GM21619 (cell line): ENCODE measurements at regions not wholly inside any gene's neighbourhood (a gene's known extent, or its start where the extent isn't known, plus 50 kb on each side); places are given as distances from the start of the nearest gene placed in this dataset.

Source experiments
- ATAC-seq: cut with Tn5 transposase; IDR thresholded peaks from one replicate; pipeline ENCODE4 v1.9.1; 2021; ENCODE audit not compliant: unreplicated experiment

DNA sequence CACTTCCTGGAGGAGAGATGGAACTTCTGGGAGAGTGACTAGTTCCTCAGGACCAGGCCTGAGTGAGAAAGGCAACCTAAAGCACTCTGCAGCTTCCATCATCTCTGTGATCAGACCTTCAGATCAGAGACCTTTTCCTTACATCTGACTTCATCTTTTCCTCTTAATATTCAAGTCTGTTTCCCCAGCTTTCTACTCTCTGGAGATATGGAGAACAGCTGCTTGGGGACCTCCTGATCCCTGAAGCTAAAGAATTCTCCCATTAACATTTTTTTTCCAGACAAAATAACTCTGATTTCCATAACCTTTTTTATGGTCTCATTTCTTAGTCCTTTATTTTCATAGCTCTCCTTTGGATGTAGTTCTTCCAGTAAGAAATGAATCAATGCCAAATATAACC, 133.4 kb upstream of the FNDC3A start:
- ATAC-seq = no peak

DNA sequence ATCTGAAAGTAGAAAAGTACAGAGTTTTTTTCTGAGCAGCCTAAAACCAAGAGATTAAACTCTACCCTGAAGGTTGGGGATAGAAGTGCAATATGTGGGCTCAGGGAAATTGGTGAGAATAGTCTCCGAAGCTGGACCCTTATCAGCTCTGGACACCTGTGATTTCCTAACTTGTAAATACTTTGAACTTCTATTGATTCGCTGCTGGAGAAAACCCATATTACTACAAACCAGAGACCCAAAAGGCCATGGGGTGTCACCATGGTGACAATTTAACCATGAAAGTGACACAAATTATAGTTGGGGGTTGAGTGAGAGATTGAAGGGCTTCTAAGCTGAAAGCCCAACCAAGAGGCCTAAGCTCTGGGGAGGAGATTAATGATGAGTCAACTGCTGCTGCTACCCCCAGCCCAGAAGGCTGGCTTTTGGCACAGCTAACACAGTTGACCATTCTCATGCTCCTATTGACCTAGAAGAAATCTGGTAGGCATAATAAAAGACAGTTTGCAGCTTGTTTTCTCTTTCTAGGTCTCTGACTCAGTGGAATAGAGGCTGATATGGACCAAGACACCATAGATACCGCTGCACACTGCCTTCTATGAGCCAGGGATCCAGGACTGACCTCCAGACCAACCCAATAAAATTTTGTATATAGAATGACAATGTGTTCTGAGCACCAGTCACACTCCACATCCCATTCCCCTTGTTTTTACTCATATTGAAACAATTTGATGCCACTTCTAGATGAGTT, 131.9 kb upstream of the FNDC3A start:
- no peak for ATAC-seq

DNA sequence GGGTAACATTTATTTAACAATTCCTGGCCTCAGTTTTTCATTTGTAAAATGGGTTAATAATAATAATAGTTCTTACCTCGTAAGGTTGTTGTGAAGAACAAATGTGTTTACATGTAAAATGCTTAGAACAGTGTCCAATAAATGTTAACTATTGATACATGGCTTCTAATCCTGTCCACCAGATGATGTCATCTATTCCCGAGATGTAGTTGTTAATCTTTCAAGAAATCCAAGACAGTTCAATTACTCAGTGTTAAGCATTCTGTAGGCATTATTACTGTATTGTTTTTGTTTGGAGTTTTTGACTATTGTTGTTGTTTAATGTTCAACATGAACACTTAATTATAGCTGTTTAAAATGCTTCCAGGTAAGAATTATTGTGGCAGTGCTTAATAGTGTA, 131.0 kb upstream of the FNDC3A start:
- ATAC-seq = no peak

DNA sequence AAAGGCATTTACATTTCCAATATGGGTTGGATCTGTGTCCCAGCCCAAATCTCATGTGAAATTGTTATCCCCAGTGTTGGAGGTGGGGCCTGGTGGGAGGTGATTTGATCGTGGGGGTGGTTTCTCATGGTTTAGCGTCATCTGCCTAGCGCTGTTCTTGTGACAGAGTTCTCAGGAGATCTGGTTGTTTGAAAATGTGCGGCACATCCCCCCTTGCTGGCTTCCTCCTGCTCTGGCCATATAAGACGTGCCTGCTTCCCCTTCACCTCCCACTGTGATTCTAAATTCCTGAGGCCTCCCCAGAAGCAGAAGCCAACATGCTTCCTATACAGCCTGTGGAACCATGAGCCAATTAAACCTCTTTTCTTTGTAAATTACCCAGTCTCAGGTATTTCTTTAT, 126.2 kb upstream of the FNDC3A start:
- ATAC-seq = no peak

DNA sequence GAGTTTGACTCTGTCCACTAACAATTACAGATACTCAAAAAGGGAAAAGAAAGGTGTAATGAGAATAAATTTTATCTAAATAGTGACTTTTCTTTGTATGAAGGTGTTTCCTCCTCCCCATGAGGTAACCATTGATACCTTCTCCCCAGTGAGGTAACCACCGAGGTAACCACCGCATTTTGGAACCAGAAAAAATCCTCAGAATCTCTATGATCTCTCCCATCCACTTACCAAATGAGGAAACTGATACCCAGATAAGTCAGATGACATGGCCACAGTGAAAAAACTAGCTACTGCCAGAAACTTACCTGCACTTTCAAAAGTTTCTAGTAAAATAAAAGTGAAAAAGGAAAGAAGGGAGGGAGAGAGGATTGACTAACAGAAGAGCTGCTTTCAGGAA, 124.0 kb upstream of the FNDC3A start:
- no peak for ATAC-seq

DNA sequence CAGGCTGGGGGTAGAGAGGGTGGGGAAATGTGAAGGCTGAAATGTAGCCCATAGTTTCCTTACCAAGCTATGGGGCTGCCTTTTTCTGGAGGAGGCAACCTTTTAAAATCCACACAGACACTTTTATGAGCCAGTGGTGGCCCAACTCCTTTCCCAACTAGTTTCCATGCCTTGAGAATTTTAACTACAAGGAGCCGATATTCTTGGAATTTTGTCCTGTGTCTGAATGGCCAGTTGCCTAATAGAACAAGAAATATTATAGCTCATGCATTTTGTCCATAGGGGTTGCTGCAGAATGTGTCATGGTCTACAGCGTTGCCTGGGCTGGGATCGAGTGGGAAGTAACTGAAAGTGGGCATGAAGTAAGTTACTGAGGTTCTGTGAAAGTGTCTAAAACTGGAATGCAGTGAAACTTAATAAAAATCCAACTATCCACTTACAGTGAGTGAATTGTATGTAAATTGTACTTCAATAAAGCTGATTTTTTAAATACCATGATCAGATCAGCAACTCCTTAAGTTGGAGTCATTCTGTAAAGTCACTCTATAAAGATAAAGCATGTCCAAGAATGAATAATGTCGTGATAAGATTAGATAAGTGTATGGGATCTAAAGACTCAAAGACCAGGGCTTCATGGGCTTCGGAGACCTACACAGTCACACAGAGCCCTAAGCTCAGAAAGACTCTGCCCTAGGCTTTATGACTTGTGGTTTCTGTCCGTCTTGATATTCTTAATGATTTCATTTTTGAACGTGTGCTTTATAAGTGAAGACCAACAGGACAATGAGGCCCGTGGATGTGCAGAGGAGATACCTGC, 122.6 kb upstream of the FNDC3A start:
- no peak for ATAC-seq

DNA sequence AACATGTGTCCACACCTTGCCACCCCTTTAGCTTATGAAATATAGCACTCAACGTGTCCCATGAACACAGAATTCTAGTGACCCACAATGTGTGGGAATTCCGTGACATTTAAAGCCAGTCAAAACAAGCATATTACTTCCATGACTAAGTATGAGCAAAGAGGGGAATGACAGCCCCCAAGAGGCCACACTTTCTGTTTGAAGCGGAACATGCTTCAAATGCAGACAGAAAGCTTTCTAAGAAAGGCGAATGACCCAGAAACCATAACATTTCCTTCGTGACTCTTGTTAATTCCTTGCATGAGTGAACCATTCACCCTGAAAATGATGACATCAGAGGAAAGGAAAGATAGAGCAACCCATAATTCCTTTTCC, 122.0 kb upstream of the FNDC3A start:
- no peak for ATAC-seq

DNA sequence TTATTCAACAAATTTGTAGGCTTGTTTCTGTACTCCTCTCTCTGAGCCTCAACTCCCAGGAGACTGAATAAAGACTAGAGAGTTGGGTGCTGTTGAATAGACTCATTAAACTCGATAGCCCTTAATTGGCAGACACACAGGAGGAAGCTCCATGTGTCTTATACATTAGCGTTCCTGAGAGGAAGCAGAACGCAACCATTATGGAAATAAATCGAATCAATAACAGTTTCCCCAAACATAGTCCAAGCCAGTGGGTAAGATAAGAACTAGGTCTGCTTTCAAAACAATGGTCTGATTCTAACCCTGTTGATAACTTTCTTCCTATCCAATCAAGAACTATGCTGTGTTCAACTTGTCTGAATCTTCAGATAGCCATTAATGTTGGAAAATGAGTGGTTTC, 118.1 kb upstream of the FNDC3A start:
- ATAC-seq = no peak

DNA sequence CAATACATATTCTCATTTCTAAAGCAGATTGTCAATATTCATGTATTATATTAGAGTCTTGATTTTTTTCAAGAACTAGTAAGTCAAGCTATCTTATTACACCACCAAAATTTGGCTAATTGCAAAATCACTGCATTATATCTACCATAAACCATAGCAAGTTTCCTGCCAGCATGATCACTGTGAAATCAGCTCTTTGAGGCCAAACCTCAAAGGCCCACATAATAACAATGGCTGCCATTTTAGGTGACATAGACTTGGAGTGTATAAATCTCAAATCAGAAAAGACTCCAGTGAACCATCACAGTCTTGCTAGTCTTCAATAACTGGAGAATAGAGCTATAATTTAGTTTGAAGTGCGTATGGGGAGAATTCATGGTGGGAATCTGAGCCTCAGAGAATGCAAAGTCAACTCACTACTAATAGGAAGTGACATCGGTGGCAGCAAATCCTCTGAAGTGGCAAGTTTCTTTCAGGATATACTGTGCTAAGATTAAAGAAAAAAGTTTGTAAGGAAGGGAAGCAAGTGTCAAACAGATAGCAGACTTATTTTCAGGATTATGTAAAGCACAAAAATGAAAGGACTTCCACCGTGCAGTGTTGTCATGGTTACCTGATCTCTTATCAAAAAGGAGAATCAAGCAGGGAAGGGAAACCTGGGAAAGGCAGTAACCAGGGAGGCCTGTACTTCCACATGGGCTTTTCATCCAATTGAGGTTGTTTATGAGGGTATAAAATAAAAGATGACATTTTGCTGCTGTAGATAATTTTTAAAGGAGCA, 117.4 kb upstream of the FNDC3A start:
- no peak for ATAC-seq

DNA sequence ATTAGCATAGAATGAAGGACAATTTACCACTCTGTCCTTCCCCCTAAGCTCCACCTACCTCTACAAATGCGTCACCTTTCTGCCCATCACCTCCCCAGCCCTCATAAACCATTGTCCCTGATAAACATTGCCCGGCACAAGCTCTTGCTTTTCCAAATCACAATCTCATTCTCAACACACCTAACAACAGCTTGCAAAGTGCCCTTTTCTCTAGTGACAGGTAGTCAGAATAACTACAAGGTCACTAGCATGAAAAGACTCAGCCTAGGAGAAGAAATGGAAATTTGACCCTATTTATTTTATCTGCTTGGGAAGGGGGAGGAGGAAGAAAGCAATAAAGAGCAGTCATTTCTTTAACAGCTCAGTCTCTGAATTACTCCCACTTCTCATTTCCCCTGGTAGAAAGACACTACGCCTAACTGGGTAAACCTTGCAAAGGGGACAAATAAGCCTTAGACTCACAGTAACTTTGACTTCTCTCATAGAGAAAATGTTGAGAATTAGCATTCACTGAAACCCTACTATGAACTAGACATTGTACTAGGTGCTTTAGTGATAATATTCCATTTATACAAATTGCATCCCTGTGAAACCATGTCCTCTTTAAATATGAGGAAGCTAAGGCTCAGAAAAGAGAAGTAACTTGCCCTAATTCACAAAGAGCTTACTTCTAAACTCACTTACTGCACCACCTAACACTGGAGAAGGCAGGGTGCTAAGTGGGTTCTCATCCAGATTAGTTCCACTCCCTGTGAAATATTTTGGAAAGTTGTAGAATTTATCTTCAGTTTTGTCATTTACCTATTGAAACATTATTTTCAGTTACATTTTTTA, 116.2 kb upstream of the FNDC3A start:
- no peak for ATAC-seq

DNA sequence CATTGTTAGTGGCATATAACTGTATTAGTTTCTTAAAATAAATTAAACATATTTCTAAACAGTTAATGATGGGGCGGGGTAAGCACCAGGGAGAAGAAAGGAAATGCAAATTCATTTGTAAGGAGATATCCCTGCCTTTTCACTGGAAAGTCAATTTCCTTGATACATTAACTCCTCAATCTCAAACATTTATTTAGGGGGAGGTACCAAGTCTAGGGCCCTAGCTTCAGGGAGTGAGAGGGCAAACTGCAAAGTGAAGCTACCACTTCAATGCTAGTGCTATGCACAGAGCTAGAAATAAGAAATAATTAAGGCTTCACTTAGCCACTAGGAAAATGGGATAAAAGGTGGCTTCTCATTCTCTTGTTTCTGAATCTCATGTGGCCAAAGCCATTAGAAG, 115.3 kb upstream of the FNDC3A start:
- no peak for ATAC-seq

DNA sequence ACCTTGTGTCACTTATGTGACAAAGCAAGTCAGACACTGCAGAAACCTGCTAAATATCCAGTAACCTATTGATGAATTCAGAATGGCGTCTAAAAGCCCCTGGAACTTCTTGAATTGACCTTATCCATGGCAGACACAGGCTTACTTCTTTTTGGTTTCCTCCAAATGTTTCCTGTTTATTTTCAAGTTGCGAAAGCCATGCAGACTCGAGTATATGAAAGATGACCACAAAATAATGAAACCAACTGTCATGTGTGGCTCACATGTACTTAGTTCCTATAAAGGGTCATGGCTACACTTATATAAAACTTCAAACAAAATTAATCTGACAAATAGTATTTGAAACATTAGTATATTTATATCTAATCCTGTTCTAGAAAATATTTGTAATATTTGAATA, 113.1 kb upstream of the FNDC3A start:
- ATAC-seq = no peak

DNA sequence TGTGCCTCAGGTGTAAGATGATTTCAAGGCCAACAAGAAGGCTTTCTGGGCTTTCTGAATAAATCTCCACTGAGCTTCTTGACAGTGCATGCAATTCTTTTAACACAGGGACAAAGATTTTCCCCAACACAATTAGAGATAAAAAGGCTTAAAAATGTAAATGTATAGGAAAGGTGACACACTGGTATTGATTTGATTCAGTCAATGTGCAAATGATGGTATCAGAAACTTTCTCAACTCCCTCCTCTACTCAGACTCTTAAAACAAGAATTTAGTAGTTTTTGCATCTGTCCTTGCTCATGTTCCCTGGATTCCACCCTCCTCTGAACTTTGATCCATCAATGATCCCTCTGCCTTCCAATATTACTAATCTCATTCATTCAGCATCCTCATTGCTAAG, 111.6 kb upstream of the FNDC3A start:
- ATAC-seq = no peak

DNA sequence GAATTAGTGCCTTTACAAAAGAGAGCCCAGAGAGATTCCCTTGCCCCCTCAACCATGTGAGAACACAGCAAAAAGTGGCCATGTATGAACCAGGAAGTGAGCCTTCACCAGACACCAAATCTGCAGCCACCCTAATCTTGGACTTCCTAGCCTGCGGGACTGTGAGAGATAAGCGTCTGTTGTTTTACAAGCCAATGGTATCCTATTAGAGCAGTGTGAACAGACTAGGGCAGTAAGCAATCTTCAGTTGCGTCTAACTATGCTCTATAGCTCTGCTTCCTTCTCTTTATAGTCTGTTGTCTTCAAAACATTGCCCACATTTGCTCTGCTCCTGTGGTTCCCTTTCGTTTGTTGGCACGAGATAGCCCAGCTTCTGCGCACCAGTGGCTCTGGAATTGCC, 109.5 kb upstream of the FNDC3A start:
- ATAC-seq = no peak

DNA sequence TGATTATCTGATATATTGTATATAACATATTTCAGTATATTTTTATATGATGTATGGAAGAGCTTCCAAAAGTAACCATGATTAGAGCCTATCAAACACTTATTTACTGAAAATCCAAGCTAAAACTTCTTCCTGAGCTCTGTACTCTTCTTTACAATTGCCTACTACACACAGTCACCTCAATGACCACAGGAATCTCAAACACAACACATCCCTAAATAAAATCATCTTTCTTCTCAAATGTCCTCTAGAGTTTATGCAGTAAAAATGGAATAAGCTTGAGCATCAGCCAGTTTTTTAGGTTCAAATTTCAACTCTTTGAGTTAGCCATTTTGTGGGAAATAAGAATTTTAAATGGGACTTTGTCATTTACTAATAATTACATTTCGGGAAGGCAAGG, 102.6 kb upstream of the FNDC3A start:
- ATAC-seq = no peak

DNA sequence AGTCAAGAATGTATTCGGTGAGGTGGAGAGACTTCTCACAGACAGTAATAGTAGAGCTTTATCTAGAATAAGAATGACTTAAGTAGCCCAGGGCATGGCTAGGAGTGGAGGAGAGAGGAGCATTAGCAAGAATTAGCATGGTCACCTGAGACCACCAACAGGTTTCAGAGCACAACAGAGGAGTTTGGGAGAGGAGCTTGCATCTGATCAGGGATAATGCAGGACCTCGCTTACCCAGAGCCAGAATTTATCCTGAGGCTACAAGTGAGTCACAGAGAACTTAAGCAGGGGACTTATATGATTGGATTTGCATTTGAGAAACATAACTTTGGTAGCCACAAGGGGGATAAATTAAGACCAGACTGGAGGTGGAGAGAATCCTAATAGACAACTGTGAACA, 102.1 kb upstream of the FNDC3A start:
- no peak for ATAC-seq

DNA sequence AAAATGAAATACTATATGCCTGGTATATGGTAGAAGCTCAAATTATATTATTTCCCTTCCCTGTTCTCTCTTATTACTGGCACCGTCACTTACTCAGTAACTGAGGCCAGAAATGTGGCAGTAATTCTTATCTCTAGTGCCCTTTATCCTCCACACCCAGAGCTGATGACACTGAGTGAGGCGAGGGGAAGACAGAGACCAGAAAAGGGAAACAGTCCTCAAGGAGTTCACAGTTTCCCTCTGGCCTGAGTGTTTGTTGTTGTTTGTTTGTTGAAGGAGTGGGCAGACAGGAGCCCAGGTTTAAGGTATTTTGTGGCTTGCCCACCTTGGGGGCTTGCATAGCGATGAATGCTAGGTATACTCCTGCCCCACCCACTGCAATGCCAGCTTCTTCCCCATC, 101.5 kb upstream of the FNDC3A start:
- ATAC-seq = no peak

DNA sequence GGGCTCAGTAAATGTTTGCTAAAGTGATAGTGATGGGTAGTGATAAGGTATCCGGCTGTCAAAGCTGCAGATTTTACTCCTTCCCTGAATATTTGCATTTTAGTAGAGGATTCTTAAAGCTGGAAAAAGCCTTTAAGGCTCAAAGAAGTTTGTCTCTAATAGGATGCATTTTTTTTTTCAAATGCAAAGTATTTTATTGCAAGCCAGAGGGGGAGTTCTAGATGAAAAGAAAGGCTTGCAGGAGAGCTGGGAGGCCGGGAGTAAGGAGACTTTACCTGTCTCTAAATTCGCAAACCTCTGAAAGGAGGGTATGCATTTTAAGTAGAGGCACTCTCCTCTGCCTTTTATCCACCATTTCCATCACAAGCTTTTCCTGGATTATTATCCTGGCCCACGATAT, 100.7 kb upstream of the FNDC3A start:
- no peak for ATAC-seq

DNA sequence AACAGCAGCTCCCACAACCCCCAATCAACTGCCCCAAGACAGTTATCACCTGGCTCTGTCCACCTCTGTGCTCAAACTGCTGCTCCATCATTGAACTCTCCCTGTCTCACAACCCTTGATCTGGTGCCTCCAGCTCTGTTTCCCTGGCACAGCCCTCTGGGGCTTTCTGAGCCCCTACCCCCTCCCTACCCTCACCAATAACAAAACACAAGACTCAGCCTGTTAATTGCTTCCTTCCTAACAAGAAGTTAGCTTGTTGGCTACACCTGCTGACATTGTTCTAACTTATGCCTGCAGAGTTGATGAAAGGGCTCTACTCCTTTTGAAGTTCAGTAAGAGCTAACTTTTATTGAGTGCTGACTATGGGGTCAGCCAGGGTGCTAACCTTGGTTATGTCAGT, 99.4 kb upstream of the FNDC3A start:
- ATAC-seq = no peak

DNA sequence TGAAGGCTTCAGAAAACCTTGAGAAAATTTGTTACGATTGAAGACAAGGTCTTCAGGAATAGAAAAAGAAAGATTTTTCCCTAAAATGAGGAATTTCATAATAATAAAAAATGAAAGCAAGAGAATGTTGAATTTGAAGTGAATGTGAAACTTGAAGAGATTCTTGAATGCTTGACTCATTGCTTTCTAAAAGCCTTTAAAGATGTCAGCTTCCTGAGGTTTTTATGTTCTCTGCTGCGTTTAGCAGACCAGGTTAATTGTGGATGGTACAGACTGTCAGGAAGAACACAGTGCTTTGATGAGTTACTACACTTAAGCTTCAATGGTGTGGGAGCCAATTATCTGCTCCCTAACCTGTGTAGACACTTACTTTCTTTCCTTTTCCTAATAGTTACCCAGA, 96.3 kb upstream of the FNDC3A start:
- ATAC-seq = no peak

DNA sequence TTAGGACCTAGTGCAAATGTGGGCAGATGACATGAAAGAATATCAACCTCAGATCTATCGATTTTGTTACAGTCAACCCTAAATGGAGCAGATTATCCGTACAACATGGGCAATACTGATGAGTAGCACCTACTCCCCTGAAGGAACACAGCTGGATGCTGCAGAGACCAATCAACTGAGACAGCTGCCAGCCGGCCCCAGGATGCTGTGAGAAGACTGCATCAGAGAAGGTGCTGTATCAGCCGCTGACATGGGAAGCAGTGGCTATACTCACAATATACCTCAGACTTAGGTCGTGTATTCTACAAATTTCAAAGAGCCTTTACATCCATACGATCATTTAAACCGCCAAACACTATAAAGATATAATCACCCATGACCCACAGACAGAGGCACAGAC, 95.9 kb upstream of the FNDC3A start:
- ATAC-seq = no peak
